NCI-H1694 treated with DMSO at 0.1 percent for 48 hours (cell line): ENCODE measurements at regions not wholly inside any gene's neighbourhood (a gene's known extent, or its start where the extent isn't known, plus 50 kb on each side); places are given as distances from the start of the nearest gene placed in this dataset.
"Not testable (repeated sequence)": the region's sequence is repeated elsewhere in the genome, so short reads cannot be mapped to it uniquely, and the experiment has no call there.

Experiments
- DNase-seq: peaks from one replicate; lab custom pipeline; 2025; lab: John Stamatoyannopoulos, UW

DNA sequence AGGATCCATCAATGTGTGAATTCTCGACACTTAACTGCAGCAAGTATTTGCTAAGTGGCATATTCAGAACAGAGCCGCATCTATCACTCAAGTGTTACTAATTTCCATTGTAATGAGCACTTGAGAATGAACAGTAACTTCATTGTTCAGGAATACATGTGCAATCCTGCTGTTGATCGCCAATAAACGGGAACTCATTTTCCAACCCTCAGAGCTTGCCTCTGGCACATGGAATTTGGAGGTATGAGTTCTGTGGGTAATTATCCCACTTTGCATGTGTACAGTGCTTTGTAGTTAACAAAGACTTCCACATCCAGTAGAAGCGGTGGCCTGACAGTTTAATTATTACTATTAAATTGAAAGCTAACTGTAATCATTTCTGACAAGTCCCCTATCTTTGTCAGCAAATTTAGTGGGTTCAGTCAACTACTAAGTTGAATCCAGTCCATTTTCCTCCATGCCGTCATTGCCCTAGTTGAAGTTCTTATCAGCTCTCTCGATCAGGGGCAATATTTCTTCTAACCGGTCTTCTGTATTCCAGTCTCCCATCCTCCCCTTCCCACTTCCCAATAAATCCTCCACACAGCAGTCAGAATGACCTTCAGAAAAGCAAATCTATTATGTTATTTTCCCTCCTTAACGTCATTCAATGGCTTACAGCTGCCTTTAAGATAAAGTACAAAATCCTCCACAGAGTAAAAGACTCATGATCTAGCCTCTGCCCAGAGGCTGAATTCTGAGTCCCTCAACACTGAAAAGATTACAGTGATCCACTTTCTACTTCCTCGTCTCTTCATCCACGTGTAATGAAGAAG is 62.4 kb upstream of the GBA3 start:
- DNase-seq = not testable (repeated sequence)

DNA sequence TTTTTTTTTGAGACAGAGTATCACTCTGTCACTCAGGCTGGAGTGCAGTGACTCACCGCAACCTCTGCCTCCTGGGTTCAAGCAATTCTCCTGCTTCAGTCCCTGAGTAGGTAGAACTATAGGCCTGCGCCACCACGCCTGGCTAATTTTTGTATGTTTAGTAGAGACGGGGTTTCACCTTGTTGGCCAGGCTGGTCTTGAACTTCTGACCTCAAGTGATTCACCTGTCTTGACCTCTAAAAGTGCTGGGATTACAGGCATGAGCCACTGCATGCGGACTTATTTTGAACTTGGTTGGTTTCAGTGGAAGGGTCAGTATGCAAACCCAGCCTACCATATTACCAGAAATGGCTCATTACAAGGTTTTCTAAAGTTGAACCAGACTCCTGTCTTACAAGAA is 61.6 kb upstream of the GBA3 start:
- not testable (repeated sequence) for DNase-seq

GRCh38 chr4:22634541-22635181 is 58.1 kb upstream of the GBA3 start:
- DNase-seq = no peak

DNA sequence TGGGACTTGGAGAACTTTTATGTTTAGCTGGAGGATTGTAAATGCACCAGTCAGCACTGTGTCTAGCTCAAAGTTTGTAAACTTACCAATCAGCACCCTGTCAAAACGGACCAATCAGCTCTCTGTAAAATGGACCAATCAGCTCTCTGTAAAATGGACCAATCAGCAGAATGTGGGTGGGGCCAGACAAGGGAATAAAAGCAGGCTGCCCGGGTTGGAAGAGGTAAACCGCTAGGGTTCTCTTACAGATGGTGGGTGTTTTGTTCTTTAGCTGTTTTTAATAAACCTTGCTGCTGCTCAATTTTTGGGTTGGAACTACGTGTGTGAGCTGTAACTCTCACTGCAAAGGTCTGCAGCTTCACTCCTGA is 57.6 kb upstream of the GBA3 start:
- not testable (repeated sequence) for DNase-seq

DNA sequence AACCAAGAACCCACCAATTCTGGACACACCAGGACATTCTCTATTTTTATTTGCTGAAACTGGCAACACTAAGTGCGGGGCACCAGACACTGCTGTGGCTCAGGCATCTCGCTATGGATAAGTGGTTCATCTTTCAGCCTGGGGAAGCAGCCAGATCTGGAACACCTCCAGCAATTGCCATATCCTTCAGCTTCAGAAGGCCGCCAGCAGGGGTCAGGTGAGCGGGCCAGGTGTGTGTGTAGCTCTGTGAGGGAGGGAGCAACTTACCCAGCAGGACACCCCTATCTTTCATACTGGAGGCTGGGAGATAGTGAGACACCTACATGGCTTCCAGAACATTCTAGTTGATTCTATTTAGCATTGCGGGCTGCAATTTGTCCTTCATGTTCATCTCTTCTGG is 57.0 kb upstream of the GBA3 start:
- no peak for DNase-seq

GRCh38 chr4:22637306-22637705 is 55.4 kb upstream of the GBA3 start:
- no peak for DNase-seq
